Activated CD8-positive, alpha-beta memory T cell treated with anti-CD3 and anti-CD28 coated beads, Interleukin-2, amount 50 U/mL, for 1 hour (primary cell): ENCODE measurements at regions not wholly inside any gene's neighbourhood (a gene's known extent, or its start where the extent isn't known, plus 50 kb on each side); places are given as distances from the start of the nearest gene placed in this dataset.
"Not testable (repeated sequence)": the region's sequence is repeated elsewhere in the genome, so short reads cannot be mapped to it uniquely, and the experiment has no call there.

Experiments
- DNase-seq: peaks from one replicate; pipeline ENCODE4 v3.0.0-alpha.2; 2020; ENCODE audit errors: extremely low read depth

- DNase-seq = no peak
These were observed 817.2 kb downstream of the SOCS6 start for GRCh38 chr18:71105994-71106546.

- DNase-seq = no peak
These were observed 816.4 kb downstream of the SOCS6 start for GRCh38 chr18:71105078-71105819.

DNA sequence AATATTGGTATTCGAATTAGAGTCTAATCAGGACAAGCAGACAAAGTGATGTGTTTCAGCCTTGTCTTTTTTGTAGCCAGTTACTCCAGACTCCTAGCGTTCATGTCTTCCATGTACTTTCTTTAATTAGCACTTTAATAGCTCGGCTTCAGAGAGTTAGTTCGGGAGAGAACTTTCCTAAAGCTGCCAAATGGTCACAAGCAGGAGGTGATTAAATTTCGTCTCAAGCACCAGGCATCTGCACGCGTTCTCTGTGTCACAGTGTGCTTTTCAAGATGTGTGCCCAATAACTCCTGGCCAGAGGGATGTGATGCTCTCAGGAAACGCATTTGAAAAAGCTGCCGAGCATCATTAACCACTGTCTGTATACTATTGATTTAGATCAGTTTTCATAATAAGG, 790.8 kb downstream of the SOCS6 start:
- DNase-seq = no peak

- no peak for DNase-seq
These were observed 788.6 kb downstream of the SOCS6 start for GRCh38 chr18:71077451-71077850.

- DNase-seq = no peak
These were observed 786.3 kb downstream of the SOCS6 start for GRCh38 chr18:71075147-71075546.

DNA sequence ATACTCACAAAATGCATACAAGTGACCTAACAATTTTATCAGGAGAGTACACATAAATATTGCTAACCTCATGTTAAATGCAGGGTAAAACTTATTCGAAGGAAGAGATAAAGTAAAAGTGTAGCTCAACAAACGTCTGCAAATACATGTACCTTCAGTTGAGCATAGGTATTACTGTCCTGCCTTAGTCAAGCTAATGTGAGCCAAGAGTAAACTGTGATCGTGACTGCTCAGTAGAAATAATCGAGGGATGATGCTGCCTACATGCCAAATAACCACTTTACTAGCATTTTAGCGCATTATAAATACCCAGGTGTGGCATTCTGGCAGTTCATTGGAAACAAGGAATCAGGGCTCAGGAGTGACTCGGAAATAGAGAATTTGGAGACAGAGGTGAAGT, 779.5 kb downstream of the SOCS6 start:
- DNase-seq = no peak

- DNase-seq = no peak
These were observed 761.0 kb downstream of the SOCS6 start for GRCh38 chr18:71049893-71050292.

DNA sequence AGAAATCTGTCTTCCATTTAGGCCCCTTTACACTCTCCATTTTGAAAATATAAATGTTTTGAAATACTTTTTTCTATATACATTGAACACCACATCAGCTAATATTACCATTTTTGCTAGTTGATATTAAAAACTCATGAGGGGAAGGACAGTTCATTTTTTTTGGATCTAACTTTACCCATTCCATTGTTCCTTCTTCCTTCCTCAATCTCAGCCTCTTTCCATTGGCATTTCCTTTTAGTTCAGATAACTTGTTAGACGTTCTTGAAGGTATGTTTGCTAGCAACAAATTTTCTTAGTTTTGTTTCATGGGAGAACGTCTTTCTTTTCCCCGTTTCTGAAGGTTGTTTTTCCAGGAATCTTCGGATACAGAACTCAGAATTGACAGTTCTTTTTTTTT, 759.0 kb downstream of the SOCS6 start:
- DNase-seq = no peak

DNA sequence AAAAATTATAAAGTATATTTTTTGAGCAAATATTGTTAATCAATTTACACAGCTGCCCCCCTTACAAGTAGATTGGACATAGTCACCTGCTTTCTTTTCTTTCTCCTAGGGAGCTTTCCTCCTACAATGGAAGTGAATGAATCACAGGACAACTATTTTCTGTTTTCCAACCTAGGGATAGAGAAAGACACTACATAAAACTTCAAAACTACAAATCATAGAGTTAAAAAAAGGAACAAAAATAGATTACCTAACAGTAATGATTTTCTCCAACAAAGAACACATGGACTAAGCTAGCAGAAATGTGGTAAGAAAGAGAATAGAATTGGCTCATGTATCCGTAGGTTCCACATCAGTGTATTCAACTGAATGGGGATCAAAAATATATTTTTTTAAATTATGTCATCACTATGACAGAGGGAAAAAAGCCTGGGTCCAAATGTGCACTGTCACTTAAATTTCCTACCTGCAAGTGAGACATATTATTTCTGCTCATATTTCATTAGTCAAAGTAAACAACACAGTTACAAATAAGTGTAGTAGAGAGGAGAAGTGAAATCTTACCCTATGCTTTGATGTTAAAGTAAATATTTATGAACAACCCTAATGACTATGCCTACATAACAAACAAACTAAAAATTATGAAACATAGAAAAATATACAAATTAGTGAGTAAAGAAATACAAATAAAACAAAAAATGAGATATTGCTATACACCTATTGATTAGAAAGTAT, 756.7 kb downstream of the SOCS6 start:
- DNase-seq = no peak

DNA sequence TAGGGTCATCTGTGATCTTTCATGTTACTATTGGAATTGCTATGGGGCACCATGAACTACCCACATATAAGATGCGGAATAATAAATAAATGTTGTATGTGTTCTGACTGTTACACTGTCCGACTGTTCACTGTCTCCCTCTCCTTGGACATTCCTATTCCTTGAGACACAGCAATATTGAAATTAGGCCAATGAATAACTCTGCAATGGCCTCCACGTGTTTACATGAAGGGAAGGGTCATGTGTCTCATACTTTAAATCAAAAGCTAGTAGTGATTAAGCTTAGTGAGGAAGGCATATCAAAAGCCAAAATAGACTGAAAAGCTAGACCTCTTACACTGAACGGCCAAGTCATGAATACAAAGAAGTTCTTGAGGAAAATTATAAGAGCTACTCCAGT, 751.3 kb downstream of the SOCS6 start:
- DNase-seq = no peak

DNA sequence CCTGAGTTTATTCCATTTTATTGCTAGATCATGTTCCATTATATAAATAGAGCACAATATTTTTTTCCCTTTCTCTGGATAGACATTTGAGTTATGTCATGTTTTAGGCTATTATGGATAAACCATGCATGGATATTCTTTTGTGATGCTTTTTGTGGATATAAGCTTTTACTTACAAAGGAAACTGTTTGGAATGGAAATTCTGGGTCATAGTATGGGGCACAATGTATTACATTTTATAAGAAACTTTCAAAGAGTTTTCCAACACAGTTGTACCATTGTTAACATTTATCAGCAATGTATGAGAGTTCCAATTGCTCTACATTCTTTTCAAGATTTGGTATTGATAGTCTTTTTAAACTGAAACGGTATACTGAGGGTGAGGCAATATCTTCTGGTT, 749.4 kb downstream of the SOCS6 start:
- DNase-seq = no peak

DNA sequence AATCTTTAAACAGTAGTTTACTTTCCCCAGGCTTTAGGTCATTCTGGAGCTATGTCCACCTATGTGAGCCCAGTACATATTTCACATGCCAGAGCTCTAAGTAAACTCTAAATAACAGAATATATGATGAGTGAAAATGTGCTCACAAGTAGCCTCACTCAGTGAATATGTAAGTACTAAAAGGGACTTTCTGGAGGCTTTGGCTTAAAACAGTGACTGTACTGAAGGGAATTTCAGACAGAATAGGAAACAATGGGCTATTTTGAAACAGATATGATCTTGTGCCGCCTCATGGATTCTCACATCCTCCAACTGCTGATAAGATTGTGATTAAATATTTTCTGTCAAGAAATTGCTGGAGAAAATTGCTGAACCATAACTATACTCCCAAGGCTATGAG, 747.9 kb downstream of the SOCS6 start:
- no peak for DNase-seq

GRCh38 chr18:71031296-71032191, 742.7 kb downstream of the SOCS6 start:
- not testable (repeated sequence) for DNase-seq

- not testable (repeated sequence) for DNase-seq
These were observed 741.2 kb downstream of the SOCS6 start for GRCh38 chr18:71030085-71030484.

DNA sequence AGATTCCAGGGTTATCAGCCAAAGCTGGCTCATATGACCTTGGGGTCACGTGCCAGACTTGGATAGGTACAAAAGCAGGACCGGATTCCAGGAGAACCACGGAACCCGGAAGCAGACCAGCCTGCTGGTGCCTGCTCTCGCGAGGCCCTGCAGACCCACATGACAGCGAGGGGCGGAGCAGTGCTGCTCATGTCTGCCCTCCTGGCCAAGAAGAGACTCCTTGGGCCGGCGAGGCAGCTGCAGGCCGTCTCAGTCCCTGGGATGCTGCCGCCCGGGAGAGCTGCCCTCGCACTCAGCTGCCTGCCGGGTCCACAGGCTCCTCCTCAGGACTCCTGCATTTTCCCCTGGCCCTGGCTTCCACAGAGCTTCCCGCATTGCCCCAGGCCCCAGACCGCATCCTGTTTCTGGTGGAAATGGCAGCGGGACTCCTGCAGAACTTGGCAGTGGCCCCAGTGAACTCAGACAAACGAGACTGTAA, 739.5 kb downstream of the SOCS6 start:
- DNase-seq = no peak

- no peak for DNase-seq
These were observed 738.7 kb downstream of the SOCS6 start for GRCh38 chr18:71027531-71027930.

DNA sequence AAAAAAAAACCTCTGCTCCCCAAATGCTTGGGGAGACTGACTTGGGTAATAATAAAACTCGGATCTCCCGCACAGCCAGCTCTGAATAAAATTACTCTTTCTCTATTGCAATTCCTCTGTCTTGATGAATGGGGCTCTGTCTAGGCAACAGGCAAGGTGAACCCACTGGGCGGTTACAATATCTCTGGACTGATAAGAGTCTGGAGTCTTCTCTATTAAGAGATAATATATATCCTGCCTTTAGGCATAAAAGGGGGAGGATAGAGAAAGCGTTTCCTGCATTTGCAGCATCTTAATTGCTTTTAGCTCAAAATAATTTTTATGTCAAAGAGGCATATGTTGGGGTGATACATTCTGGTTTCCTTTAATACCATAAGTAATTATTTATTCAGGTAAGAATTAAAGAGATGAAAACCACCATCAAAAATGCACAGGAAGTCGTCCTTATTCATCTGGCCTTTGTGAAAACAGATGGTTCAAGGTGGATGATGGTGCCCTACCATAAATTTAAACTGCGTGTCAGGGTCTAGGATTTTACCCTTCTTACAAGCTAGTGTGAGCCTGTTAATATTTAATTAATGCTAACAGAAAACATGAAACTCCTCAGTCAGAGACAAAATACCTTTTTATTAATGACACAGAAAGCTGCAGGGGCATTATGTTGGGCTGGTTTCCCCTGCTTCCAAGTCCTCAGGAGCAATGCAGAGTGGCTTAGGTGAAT, 736.8 kb downstream of the SOCS6 start:
- DNase-seq = no peak

GRCh38 chr18:71022389-71022788, 733.5 kb downstream of the SOCS6 start:
- no peak for DNase-seq

- no peak for DNase-seq
These were observed 732.2 kb downstream of the SOCS6 start for GRCh38 chr18:71021030-71021362.

DNA sequence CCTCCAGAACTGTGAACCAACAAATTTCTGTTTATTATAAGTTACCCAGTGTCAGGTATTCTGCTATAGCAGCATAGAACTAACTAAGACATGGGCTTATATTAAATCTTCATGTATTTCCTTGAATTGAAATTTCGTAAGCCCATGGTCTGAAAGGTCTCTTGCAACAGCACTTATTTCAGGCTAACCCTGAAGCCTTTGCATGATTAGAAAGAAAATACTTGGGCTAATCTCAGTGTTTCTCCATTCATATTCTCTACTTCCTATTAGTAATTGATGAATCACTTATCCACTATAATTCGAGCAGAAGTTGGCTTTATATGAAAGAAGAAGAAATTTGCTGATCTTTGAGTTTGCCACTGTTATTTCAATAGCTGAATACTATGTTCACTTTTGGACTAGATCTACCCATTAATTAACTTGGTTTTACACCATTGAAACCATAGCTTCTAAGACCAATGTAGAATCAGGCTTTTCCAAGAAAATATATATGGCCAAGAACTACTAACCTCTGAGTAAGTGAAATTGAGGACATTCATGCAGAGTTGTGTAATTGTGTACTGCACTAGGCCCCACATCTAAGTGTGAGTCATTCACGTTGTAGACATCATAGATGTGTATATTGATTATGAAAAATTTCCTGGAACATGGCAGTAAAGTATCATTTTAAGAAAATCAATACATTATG, 731.6 kb downstream of the SOCS6 start:
- no peak for DNase-seq

DNA sequence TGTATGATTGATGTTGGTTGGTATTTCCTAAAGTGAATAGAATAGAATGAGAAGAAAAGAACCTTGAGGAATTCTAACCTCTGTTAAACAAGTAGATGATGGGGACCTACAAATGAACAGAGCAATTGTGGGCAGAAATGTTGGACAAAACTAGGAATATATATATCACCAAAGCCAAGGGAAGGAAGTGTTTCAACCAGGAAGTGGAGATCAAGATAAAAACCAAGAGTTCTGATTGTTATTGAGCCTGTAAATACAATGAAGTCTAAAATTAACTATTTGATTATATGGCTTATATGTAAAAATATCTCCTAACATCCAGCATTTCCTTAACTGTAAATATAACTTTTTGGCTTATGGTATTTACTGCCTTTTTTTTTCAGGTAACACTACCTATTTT, 730.0 kb downstream of the SOCS6 start:
- no peak for DNase-seq
